Muscle of back (tissue), 3 donors: ENCODE measurements at regions not wholly inside any gene's neighbourhood (a gene's known extent, or its start where the extent isn't known, plus 50 kb on each side); places are given as distances from the start of the nearest gene placed in this dataset.
"Not testable (repeated sequence)": the region's sequence is repeated elsewhere in the genome, so short reads cannot be mapped to it uniquely, and the experiment has no call there.

Experiments used
- DNase-seq, 3 donors: peaks; one replicate each; pipeline versions ENCODE4 v3.0.0 to v3.0.0-alpha.2; 2013

- not testable (repeated sequence) for DNase-seq
Measured at GRCh38 chr6:14389776-14390175, 272.2 kb downstream of the CD83 start.

DNA sequence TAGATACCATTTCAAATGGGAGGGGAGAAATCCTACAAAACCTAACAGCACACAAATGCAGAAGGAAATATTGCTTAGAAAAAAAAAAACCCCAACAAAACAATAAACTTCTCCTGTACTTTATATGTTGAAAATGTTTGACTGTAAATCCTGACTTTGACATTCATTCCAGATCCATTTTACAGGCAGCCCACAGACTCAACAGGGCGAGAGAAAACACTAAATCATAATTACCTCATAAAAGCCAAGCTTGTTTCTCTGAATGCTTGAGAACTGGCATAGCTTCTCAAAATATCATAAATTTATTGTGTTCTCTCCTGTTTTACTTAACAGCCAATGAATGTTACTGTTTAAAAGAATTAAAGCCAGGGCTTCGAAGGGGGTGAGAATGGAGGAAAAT, 273.2 kb downstream of the CD83 start:
- no peak for DNase-seq

- no peak for DNase-seq
Measured at GRCh38 chr6:14393910-14394309, 276.3 kb downstream of the CD83 start.

- DNase-seq: no peak
Measured at GRCh38 chr6:14396392-14396791, 278.8 kb downstream of the CD83 start.

- DNase-seq: no peak
Measured at GRCh38 chr6:14396826-14397517, 279.4 kb downstream of the CD83 start.

DNA sequence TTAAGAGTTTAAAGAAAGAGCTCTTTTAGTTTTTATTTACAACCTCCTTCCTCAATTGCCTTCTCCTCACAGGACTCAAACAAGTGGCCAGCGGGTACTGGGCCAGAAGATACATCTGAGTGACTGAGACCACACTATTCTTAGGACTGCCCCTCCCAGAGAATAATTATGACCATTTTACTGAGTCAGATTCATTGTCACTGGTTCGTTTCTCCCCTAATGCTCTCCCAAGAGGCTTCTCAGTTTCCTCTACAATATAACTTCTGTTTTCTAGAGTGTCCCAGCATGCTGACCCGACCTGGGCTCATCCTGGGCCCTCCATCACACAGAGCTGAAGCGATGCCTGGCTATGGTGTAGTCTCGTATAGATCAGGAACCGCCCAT, 279.9 kb downstream of the CD83 start:
- no peak for DNase-seq

DNA sequence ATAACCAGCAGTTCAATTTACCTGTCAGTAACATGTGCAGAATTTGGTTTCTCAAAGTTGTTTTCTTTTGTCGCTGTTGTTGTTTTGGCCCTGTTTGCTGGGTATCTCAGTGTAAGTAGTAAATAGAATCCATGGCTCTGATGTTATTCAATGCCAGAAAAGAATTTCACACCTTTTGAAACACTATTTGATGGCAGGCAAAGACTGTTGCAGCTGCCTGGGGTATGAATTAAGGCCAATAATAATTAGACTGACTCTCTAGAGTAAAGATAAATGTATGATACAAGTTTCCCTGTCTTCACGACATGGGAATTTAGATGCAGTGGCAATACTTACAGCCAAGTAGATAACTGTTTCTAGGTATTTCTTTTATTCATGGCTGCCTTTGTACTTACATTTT, 281.4 kb downstream of the CD83 start:
- DNase-seq: no peak

DNA sequence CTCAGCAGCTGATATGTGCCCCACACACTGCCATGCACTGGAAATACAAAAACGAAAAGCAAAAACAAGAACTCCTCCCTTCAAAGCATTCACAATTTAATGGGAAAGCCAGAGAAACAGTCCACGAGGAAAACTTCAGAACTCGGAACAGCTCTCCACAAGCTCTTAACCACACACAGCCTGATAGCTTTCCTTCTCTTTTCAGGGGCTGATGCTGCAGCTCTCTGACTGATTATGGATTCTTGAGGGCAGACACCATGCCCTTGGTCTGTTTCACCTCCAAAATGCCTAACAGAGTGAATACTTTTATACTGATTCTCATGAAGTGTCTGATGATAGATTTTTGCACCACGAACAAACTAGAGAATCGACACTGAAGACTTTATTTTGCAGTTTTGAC, 282.1 kb downstream of the CD83 start:
- no peak for DNase-seq

GRCh38 chr6:14401246-14401645, 283.7 kb downstream of the CD83 start:
- peak in 1 of 3 donors; percentile 23 for DNase-seq

GRCh38 chr6:14406614-14407331, 289.2 kb downstream of the CD83 start:
- DNase-seq: no peak

- no peak for DNase-seq
Measured at GRCh38 chr6:14408446-14408845, 290.9 kb downstream of the CD83 start.

GRCh38 chr6:14412026-14412425, 294.5 kb downstream of the CD83 start:
- DNase-seq: no peak

GRCh38 chr6:14415452-14415851, 297.9 kb downstream of the CD83 start:
- no peak for DNase-seq

DNA sequence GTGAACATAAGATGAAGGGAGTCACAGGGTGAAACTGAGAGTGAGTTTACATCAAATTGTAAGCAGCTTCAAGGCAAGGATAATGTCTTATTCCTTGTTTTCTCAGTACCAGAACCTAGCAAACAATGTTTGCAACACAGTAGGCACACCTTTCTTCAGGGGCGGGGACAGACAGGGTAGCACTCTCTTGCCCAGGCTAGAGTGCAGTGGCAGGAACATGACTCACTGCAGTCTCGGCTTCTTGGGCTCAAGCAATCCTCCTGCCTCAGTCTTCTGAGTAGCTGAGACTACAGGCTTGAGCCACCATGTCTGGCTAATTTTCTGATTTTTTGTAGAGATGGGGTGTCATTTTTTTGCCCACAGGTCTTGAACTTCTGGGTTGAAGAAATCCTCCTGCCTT, 299.8 kb downstream of the CD83 start:
- DNase-seq: no peak

- DNase-seq: not testable (repeated sequence)
Measured at GRCh38 chr6:14419224-14419623, 301.7 kb downstream of the CD83 start.

DNA sequence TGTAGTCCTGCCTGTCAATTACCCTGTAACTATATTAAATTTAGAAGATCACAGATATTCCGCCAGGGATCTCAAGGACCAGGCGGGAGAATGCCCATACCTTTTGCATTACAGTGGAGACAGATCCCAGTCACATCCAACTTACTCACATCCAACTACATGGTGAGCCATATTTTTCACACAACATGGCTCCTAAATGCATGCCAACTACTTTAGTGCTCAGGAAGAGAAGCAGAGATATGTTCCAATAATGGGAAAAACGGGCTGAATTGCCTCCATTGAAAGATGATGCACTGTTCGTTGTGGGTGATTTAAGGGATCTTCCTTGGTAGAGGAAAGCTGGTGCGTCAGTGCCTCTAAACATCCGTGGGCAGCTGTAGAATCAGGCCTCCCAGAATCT, 304.5 kb downstream of the CD83 start:
- DNase-seq: no peak

DNA sequence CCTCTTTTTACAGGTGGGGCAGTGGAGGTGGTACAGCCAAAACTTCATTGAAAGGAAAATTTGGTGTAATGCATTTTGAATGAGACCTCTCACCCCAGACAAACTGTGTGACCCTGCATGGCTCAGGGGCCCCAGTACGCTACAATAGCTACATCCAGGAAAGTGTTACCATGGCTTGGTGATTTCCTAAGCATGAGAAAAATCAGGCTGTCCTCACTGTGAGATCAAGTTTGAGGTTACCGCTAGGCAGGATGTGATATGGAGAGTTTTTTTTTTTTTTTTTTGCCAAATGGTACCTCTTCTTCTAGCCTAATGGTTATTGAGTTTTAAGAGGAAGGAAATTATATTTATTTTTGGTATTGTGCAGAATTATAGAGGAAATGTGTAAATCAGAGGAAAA, 305.3 kb downstream of the CD83 start:
- DNase-seq: no peak

DNA sequence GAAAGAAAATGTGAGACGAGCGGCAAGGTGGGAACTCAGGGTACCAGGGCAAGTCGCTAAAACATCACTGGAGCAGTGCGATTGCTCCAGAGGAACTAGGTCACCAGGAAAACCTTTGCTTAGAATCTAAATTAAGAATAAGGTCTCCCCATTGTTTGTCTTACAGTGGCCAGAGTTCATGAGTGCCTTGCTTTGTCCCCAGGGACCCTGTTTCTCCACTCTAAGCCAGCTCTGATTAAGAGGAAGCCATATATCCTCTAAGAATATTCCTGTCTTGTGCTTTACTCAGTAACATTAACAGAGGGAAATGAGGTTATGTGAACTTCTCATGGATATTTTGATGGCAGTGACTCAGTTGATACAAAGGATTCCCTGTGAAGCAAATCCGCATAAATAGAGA, 305.8 kb downstream of the CD83 start:
- peak in 1 of 3 donors; percentile 56 for DNase-seq

- DNase-seq: no peak
Measured at GRCh38 chr6:14423955-14424354, 306.4 kb downstream of the CD83 start.

GRCh38 chr6:14425805-14426204, 308.2 kb downstream of the CD83 start:
- DNase-seq: no peak

GRCh38 chr6:14426281-14426680, 308.7 kb downstream of the CD83 start:
- no peak for DNase-seq

DNA sequence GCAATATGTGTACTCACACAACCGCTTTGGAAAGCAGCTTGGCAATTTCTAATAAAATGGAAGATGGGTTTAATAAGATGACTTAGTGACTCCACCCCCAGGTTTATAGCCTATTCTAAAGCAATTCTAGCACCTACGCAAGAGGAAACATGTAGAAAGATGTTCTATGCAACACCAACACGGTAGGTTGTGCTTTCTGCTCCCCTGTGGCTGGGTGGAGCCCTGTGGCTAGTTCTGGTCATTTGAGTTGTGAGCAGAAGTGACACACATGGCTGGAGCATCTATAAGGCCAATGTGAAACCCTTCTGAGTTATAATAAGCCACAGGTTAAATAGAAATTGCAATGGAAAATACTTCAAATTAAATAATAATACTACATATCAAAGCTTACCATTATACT, 310.7 kb downstream of the CD83 start:
- DNase-seq: no peak

- DNase-seq: no peak
Measured at GRCh38 chr6:14429396-14429795, 311.8 kb downstream of the CD83 start.

- no peak for DNase-seq
Measured at GRCh38 chr6:14430218-14430617, 312.6 kb downstream of the CD83 start.
